Activated B cell treated with CpG ODN at 0.5 μM for 24 hours (primary cell): ENCODE measurements at regions not wholly inside any gene's neighbourhood (a gene's known extent, or its start where the extent isn't known, plus 50 kb on each side); places are given as distances from the start of the nearest gene placed in this dataset.

ENCODE experiments used
- ATAC-seq: fragments of 200-7000 bp; cut with Tn5 transposase; one replicate; pipeline ENCODE4 v1.10.0; 2021; ENCODE audit warnings: low read depth, mild to moderate bottlenecking, moderate library complexity
- CTCF ChIA-PET: fragments of 350-600 bp; sonication (Branson Sonifier 250); formaldehyde crosslinking; loops from one replicate; lab custom pipeline; 2021; ENCODE audit warnings: antibody characterized with exemption; lab: Charles Lee
- POLR2A ChIA-PET: fragments of 350-600 bp; sonication (Branson Sonifier 250); formaldehyde crosslinking; loops from one replicate; lab custom pipeline; 2021; ENCODE audit warnings: antibody characterized with exemption; lab: Charles Lee
- DNase-seq: peaks from one replicate; pipeline ENCODE4 v3.0.0; 2022
- H3K27ac Mint-ChIP-seq: one replicate; pipeline ENCODE4 v1.8.0; 2020; ENCODE audit warnings: mixed read lengths
- H3K27me3 Mint-ChIP-seq: one replicate; pipeline ENCODE4 v1.8.0; 2021; ENCODE audit warnings: mixed read lengths
- H3K36me3 Mint-ChIP-seq: one replicate; pipeline ENCODE4 v1.8.0; 2021; ENCODE audit warnings: low read depth, mixed read lengths
- H3K4me1 Mint-ChIP-seq: one replicate; pipeline ENCODE4 v1.8.0; 2021; ENCODE audit warnings: mixed read lengths
- H3K4me3 Mint-ChIP-seq: one replicate; pipeline ENCODE4 v1.8.0; 2020; ENCODE audit warnings: mild to moderate bottlenecking, mixed read lengths
- H3K9me3 Mint-ChIP-seq: one replicate; pipeline ENCODE4 v1.8.0; 2020; ENCODE audit warnings: mixed read lengths
- CTCF ChIP-seq: fragments of 200-600 bp; IDR thresholded peaks from one replicate; pipeline ENCODE4 v1.8.0; 2022; ENCODE audit warnings: antibody characterized with exemption, mild to moderate bottlenecking
- intact Hi-C: fragments of 100-400 bp; cut with micrococcal nuclease; formaldehyde crosslinking; loops from one replicate; pipeline ENCODE4 v1.15.1; 2024

- Mint-ChIP-seq H3K27me3 (no peaks in the 10 kb centered on the region), H3K27ac (no peak overlapping the region), H3K36me3 (no peaks in the 10 kb centered on the region), H3K4me3 (no peak overlapping the region), H3K9me3 (peaks cover 8% of the 10 kb centered on the region), H3K4me1 (no peaks in the 10 kb centered on the region)
- DNase-seq (no peak), ATAC-seq (no peak)
- ChIA-PET CTCF (no interaction called here), POLR2A (no interaction called here)
- TF ChIP-seq CTCF = no peak
- intact Hi-C loops = no loop called here
These were observed 727.9 kb upstream of the SOX9 start for GRCh38 chr17:71392715-71393567.

- no peaks in the 10 kb centered on the region for H3K36me3 Mint-ChIP-seq
- H3K27ac Mint-ChIP-seq = no peak overlapping the region
- peaks cover 3% of the 10 kb centered on the region for H3K9me3 Mint-ChIP-seq
- ChIA-PET POLR2A (no interaction called here), CTCF (no interaction called here)
- no peaks in the 10 kb centered on the region for H3K27me3 Mint-ChIP-seq
- H3K4me3 Mint-ChIP-seq = no peak overlapping the region
- no peaks in the 10 kb centered on the region for H3K4me1 Mint-ChIP-seq
- DNase-seq (no peak), ATAC-seq (no peak)
- TF ChIP-seq CTCF = no peak
- intact Hi-C loops = no loop called here
These were observed 724.9 kb upstream of the SOX9 start for GRCh38 chr17:71395901-71396300.

- Mint-ChIP-seq H3K36me3 (no peaks in the 10 kb centered on the region), H3K4me3 (no peak overlapping the region), H3K4me1 (no peaks in the 10 kb centered on the region), H3K9me3 (peaks cover 3% of the 10 kb centered on the region), H3K27me3 (no peaks in the 10 kb centered on the region), H3K27ac (no peak overlapping the region)
- TF ChIP-seq CTCF = no peak
- DNase-seq (no peak), ATAC-seq (no peak)
- ChIA-PET POLR2A (no interaction called here), CTCF (no interaction called here)
- intact Hi-C loops = no loop called here
These were observed 724.1 kb upstream of the SOX9 start for GRCh38 chr17:71396711-71397110.

- ATAC-seq (no peak), DNase-seq (no peak)
- no peak overlapping the region for H3K27ac Mint-ChIP-seq
- no peak overlapping the region for H3K4me3 Mint-ChIP-seq
- CTCF ChIA-PET = no interaction called here
- H3K27me3 Mint-ChIP-seq = no peaks in the 10 kb centered on the region
- H3K9me3 Mint-ChIP-seq = peaks cover 3% of the 10 kb centered on the region
- TF ChIP-seq CTCF = no peak
- H3K36me3 Mint-ChIP-seq = no peaks in the 10 kb centered on the region
- intact Hi-C loops = no loop called here
- POLR2A ChIA-PET = no interaction called here
- H3K4me1 Mint-ChIP-seq = no peaks in the 10 kb centered on the region
These were observed 722.8 kb upstream of the SOX9 start for GRCh38 chr17:71398025-71398424.

- DNase-seq (no peak), ATAC-seq (no peak)
- no peaks in the 10 kb centered on the region for H3K27me3 Mint-ChIP-seq
- ChIA-PET CTCF (no interaction called here), POLR2A (no interaction called here)
- H3K9me3 Mint-ChIP-seq = peaks cover 5% of the 10 kb centered on the region
- TF ChIP-seq CTCF = no peak
- H3K4me3 Mint-ChIP-seq = no peak overlapping the region
- intact Hi-C loops = no loop called here
- H3K27ac Mint-ChIP-seq = no peak overlapping the region
- no peaks in the 10 kb centered on the region for H3K36me3 Mint-ChIP-seq
- H3K4me1 Mint-ChIP-seq = no peaks in the 10 kb centered on the region
These were observed 722.0 kb upstream of the SOX9 start for GRCh38 chr17:71398800-71399219.
